ENCODE measurements at regions not wholly inside any gene's neighbourhood (a gene's known extent, or its start where the extent isn't known, plus 50 kb on each side); places are given as distances from the start of the nearest gene placed in this dataset.

DNA sequence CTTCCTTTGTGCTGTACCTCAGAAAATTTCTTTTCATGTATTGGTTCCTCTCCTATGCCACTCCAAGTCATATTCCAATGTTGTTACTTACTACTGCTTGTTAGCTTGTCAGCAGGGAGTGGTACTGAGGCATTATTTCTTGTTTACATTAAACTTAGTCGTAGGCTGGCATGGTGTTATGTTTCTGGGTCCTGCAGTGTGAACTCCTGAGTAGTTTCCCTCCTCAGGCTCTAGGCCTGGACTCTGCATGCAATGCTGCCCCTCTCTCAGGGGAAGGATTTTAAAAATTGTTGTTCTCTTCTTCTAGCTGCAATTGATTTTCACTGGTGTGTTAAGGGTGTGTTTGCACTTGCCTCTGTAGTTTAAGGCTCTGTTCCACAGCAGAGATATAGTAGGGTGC, 671.6 kb downstream of the PLCL1 start:
- Mint-ChIP-seq H3K27ac (ENCODE audit: unreplicated experiment) (no peak overlapping the region), H3K36me3 (ENCODE audit: low read depth, unreplicated experiment) (no peaks in the 10 kb centered on the region), H3K4me3 (ENCODE audit: unreplicated experiment) (no peak overlapping the region), H3K9me3 (ENCODE audit: unreplicated experiment) (no peaks in the 10 kb centered on the region), H3K4me1 (ENCODE audit: low read depth, unreplicated experiment) (no peaks in the 10 kb centered on the region), H3K27me3 (ENCODE audit: low read depth, unreplicated experiment) (no peaks in the 10 kb centered on the region)
- H3K4me1 ChIP-seq (ENCODE audit: insufficient read depth, low read length): no peaks in the 10 kb centered on the region
- H3K4me3 ChIP-seq (ENCODE audit: insufficient read depth, low read depth, low read length): no peak overlapping the region
- no peak for FAIRE-seq
- no peaks in the 10 kb centered on the region for H3K27me3 ChIP-seq (ENCODE audit: insufficient read depth, low read length)
- TF ChIP-seq CTCF (IDR thresholded peaks at IDR 0.05; ENCODE audit: insufficient read depth, low read depth, low read length) (no peak), EZH2 (IDR thresholded peaks at IDR 0.05; ENCODE audit: insufficient read depth, low read length) (no peak)
- no peak overlapping the region for H3K9ac ChIP-seq (ENCODE audit: low read length)
- no peaks in the 10 kb centered on the region for H3K79me2 ChIP-seq (ENCODE audit: insufficient read depth, low read length)
- no peak overlapping the region for H3K27ac ChIP-seq (ENCODE audit: low read depth, low read length)
- no peak overlapping the region for H2AFZ ChIP-seq (ENCODE audit: low read depth, low read length)
- H3K36me3 ChIP-seq (ENCODE audit: insufficient read depth, low read length): no peaks in the 10 kb centered on the region
- H3K4me2 ChIP-seq (ENCODE audit: low read length): no peak overlapping the region
- no peaks in the 10 kb centered on the region for H3K9me3 ChIP-seq (ENCODE audit: insufficient read depth, low read depth, low read length)
- DNase-seq (ENCODE audit: low read depth): no peak
- H4K20me1 ChIP-seq (ENCODE audit: insufficient read depth, low read length): no peaks in the 10 kb centered on the region

GRCh38 chr2:198471291-198471690, 666.9 kb downstream of the PLCL1 start:
- H2AFZ ChIP-seq (ENCODE audit: low read depth, low read length): no peak overlapping the region
- Mint-ChIP-seq H3K36me3 (ENCODE audit: low read depth, unreplicated experiment) (no peaks in the 10 kb centered on the region), H3K27me3 (ENCODE audit: low read depth, unreplicated experiment) (no peaks in the 10 kb centered on the region), H3K9me3 (ENCODE audit: unreplicated experiment) (no peaks in the 10 kb centered on the region), H3K4me1 (ENCODE audit: low read depth, unreplicated experiment) (no peaks in the 10 kb centered on the region), H3K27ac (ENCODE audit: unreplicated experiment) (no peak overlapping the region), H3K4me3 (ENCODE audit: unreplicated experiment) (no peak overlapping the region)
- no peaks in the 10 kb centered on the region for H3K27me3 ChIP-seq (ENCODE audit: insufficient read depth, low read length)
- no peak overlapping the region for H3K27ac ChIP-seq (ENCODE audit: low read depth, low read length)
- no peak overlapping the region for H3K4me2 ChIP-seq (ENCODE audit: low read length)
- TF ChIP-seq EZH2 (IDR thresholded peaks at IDR 0.05; ENCODE audit: insufficient read depth, low read length): no peak
- no peaks in the 10 kb centered on the region for H4K20me1 ChIP-seq (ENCODE audit: insufficient read depth, low read length)
- no peaks in the 10 kb centered on the region for H3K9me3 ChIP-seq (ENCODE audit: insufficient read depth, low read depth, low read length)
- H3K4me1 ChIP-seq (ENCODE audit: insufficient read depth, low read length): no peaks in the 10 kb centered on the region
- H3K79me2 ChIP-seq (ENCODE audit: insufficient read depth, low read length): no peaks in the 10 kb centered on the region
- H3K9ac ChIP-seq (ENCODE audit: low read length): no peak overlapping the region
- no peak for DNase-seq (ENCODE audit: low read depth)
- H3K4me3 ChIP-seq (ENCODE audit: insufficient read depth, low read depth, low read length): no peak overlapping the region
- H3K36me3 ChIP-seq (ENCODE audit: insufficient read depth, low read length): no peaks in the 10 kb centered on the region
- FAIRE-seq: no peak

DNA sequence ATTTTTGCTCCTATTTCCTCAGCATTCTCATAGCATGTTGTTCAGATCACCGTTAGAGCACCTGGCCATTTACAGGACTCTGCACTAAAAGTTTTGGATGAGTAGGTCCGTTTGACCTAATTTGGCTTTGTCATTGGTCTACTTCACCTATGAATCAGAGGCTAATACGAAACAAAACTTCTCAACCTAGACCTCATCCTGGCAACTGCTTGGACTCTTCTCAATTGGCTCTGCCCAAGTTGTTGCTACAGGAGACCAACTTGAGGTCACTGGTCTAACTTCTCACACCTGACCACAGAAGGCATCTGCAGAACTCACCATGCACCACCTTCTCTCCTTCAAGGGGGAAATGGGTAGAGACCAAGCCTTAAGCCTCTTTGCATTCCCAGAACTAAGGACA, 663.7 kb downstream of the PLCL1 start:
- Histone ChIP-seq H3K9ac (ENCODE audit: low read length) (no peak overlapping the region), H3K4me3 (ENCODE audit: insufficient read depth, low read depth, low read length) (no peak overlapping the region), H3K79me2 (ENCODE audit: insufficient read depth, low read length) (no peaks in the 10 kb centered on the region), H4K20me1 (ENCODE audit: insufficient read depth, low read length) (no peaks in the 10 kb centered on the region), H3K36me3 (ENCODE audit: insufficient read depth, low read length) (no peaks in the 10 kb centered on the region), H3K27ac (ENCODE audit: low read depth, low read length) (no peak overlapping the region), H3K27me3 (ENCODE audit: insufficient read depth, low read length) (no peaks in the 10 kb centered on the region), H3K9me3 (ENCODE audit: insufficient read depth, low read depth, low read length) (no peaks in the 10 kb centered on the region), H3K4me1 (ENCODE audit: insufficient read depth, low read length) (no peaks in the 10 kb centered on the region), H2AFZ (ENCODE audit: low read depth, low read length) (no peak overlapping the region), H3K4me2 (ENCODE audit: low read length) (no peak overlapping the region)
- H3K9me3 Mint-ChIP-seq (ENCODE audit: unreplicated experiment): no peaks in the 10 kb centered on the region
- TF ChIP-seq EZH2 (IDR thresholded peaks at IDR 0.05; ENCODE audit: insufficient read depth, low read length): no peak
- TF ChIP-seq CTCF (IDR thresholded peaks at IDR 0.05; ENCODE audit: insufficient read depth, low read depth, low read length): no peak
- no peak for FAIRE-seq
- no peaks in the 10 kb centered on the region for H3K36me3 Mint-ChIP-seq (ENCODE audit: low read depth, unreplicated experiment)
- no peak overlapping the region for H3K4me3 Mint-ChIP-seq (ENCODE audit: unreplicated experiment)
- no peak overlapping the region for H3K27ac Mint-ChIP-seq (ENCODE audit: unreplicated experiment)
- H3K27me3 Mint-ChIP-seq (ENCODE audit: low read depth, unreplicated experiment): no peaks in the 10 kb centered on the region
- no peaks in the 10 kb centered on the region for H3K4me1 Mint-ChIP-seq (ENCODE audit: low read depth, unreplicated experiment)
- DNase-seq (ENCODE audit: low read depth): no peak
